NCI-H2107 (cell line): ENCODE measurements at regions not wholly inside any gene's neighbourhood (a gene's known extent, or its start where the extent isn't known, plus 50 kb on each side); places are given as distances from the start of the nearest gene placed in this dataset.

Experiments
- DNase-seq: peaks from one replicate; lab custom pipeline; 2025; lab: John Stamatoyannopoulos, UW

- no peak for DNase-seq
These were observed 119.9 kb upstream of the COL1A2 start for GRCh38 chr7:94274828-94275227.

- DNase-seq, result no peak
These were observed 118.7 kb upstream of the COL1A2 start for GRCh38 chr7:94276027-94276426.

GRCh38 chr7:94276795-94277194 is 117.9 kb upstream of the COL1A2 start:
- no peak for DNase-seq

- DNase-seq, result no peak
These were observed 117.5 kb upstream of the COL1A2 start for GRCh38 chr7:94277236-94277635.

GRCh38 chr7:94280851-94281250 is 113.8 kb upstream of the COL1A2 start:
- DNase-seq, result no peak

GRCh38 chr7:94284104-94284503 is 110.6 kb upstream of the COL1A2 start:
- DNase-seq, result no peak

GRCh38 chr7:94286111-94286510 is 108.6 kb upstream of the COL1A2 start:
- no peak for DNase-seq

- DNase-seq, result no peak
These were observed 106.6 kb upstream of the COL1A2 start for GRCh38 chr7:94288096-94288495.

- peak; percentile 69 for DNase-seq
These were observed 105.6 kb upstream of the COL1A2 start for GRCh38 chr7:94289071-94289470.

GRCh38 chr7:94294471-94295131 is 100.1 kb upstream of the COL1A2 start:
- DNase-seq, result no peak

- no peak for DNase-seq
These were observed 98.8 kb upstream of the COL1A2 start for GRCh38 chr7:94295850-94296249.

GRCh38 chr7:94296881-94297280 is 97.8 kb upstream of the COL1A2 start:
- DNase-seq, result no peak

- DNase-seq, result no peak
These were observed 97.3 kb upstream of the COL1A2 start for GRCh38 chr7:94297397-94297838.

- DNase-seq, result no peak
These were observed 95.8 kb upstream of the COL1A2 start for GRCh38 chr7:94298943-94299342.

- no peak for DNase-seq
These were observed 94.4 kb upstream of the COL1A2 start for GRCh38 chr7:94300176-94300835.

- DNase-seq, result no peak
These were observed 93.6 kb upstream of the COL1A2 start for GRCh38 chr7:94301024-94301586.

- DNase-seq, result no peak
These were observed 91.6 kb upstream of the COL1A2 start for GRCh38 chr7:94303118-94303517.

- no peak for DNase-seq
These were observed 91.0 kb upstream of the COL1A2 start for GRCh38 chr7:94303695-94304094.

- no peak for DNase-seq
These were observed 89.8 kb upstream of the COL1A2 start for GRCh38 chr7:94304878-94305277.

- no peak for DNase-seq
These were observed 88.9 kb upstream of the COL1A2 start for GRCh38 chr7:94305836-94306235.

- DNase-seq, result no peak
These were observed 87.2 kb upstream of the COL1A2 start for GRCh38 chr7:94307399-94308048.

- no peak for DNase-seq
These were observed 83.2 kb upstream of the COL1A2 start for GRCh38 chr7:94311515-94311914.

- DNase-seq, result no peak
These were observed 80.8 kb upstream of the COL1A2 start for GRCh38 chr7:94313926-94314325.
